NCI-H526 (cell line): ENCODE measurements at regions not wholly inside any gene's neighbourhood (a gene's known extent, or its start where the extent isn't known, plus 50 kb on each side); places are given as distances from the start of the nearest gene placed in this dataset.
A peak's percentile ranks its signal among the peaks of the same experiment; 100 is the strongest.
"Not testable (repeated sequence)": the region's sequence is repeated elsewhere in the genome, so short reads cannot be mapped to it uniquely, and the experiment has no call there.

Experiments used
- DNase-seq, 2 experiments: peaks; one replicate each; lab custom pipeline; 2025; lab: John Stamatoyannopoulos, UW

DNA sequence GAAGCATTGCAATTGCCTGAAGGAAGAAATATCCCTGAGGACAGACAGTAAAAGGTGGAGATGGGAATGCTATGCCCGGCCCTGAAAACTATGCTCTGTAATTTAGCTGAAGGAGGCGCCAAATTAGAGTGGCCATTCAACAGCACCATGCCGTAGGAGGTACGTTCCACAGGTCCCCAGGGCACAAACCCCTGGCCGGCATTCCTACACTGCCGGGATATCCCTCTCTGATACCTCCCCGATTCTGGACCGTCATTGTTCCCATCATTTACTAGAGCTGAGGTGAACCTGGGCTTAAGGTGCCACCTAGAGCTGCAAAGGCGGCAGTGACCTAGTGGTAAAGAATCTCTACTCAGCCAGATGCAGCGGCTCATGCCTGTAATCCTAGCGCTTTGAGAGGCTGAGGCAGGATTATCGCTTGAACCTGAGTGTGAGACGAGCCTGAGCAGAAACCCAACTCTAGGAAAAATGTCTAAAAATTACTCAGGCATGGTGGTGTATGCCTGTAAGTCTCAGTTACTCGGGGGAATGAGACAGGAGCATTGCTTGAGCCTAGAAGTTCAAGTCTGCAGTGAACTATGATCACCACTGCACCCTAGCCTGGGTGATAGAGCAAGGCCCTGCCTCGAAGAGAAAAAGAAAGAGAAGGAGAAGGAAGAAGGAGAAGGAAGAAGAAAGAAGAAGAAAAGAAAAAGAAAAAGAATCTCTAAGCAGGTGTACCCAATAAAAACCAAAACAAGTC, 53.0 kb upstream of the TNKS2 start:
- DNase-seq, result peak in 1 of 2 experiments; percentile 27

DNA sequence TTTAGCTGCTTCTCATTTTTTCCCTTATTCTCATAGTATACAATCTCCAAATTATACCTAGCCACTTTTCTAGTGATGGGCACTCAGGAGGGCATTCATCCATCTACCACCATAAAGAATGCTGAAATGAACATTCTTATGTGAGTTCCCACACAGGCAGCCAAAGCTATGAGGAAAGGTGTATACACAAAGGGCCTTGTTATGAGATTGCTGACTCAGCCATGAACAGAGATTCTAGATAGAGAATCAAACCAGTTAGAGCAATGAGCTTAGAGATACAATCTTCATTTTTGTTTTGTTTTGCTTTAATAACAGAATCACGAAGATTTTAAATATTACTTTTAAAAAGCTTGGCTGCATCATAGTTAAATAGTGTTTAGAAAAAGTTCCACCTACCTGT, 54.8 kb upstream of the TNKS2 start:
- no peak for DNase-seq

DNA sequence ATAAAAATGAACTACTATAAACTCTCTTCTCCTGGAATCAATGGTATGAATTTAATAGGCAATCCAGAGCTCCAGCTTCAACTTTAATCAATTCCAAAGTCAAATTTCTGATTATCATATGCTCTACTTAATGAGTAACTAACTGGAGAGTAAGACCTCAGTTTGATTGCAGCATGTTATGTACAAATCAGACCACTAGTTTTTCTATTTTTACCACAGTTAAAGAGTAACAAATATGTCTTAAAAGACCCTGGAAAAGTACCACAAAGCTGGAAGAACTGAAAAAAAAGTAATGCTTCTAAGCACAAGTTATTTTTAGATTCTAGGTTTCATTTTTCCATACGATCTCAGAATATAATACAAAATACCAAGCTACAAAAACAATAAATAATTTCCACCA, 56.0 kb upstream of the TNKS2 start:
- DNase-seq, result no peak

DNA sequence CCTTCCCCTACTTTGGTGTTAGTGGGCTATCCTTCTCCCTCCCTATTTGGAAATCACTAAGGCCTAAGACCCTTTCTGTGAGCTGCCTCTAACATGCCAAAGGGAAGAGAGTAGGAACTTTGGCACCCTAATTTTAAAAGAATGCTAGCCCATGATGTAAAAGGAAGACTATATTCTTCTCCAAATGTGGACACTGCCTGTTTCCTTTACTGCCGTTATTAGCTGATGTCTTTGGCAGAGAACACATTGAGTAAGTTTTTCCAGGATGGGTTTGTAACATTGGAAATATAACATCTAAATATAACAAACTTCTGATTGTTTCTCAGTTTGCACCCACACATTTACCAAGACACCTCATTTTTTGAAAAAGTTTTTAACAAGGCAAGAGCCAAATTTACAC, 56.9 kb upstream of the TNKS2 start:
- DNase-seq, result no peak

GRCh38 chr10:91740353-91740924, 57.8 kb upstream of the TNKS2 start:
- DNase-seq, result no peak

- DNase-seq, result not testable (repeated sequence)
Observed at GRCh38 chr10:91732265-91732664, 66.0 kb upstream of the TNKS2 start.

DNA sequence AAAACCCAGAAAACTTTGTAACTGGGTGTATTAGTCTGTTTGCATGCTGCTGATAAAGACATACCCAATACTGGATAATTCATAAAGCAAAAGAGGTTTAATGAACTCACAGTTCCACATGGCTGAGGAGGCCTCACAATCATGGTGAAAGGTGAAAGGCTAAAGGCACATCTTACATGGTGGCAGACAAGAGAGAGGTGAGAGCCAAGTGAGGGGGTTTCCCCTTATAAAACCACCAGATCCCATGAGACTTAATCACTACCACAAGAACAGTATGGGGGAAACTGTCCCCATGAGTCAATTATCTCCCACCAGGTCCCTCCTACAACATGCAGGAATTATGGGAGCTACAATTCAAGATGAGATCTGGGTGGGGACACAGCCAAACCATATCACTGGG, 68.9 kb upstream of the TNKS2 start:
- not testable (repeated sequence) for DNase-seq

GRCh38 chr10:91726355-91726754, 71.9 kb upstream of the TNKS2 start:
- DNase-seq, result no peak

GRCh38 chr10:91724933-91725332, 73.3 kb upstream of the TNKS2 start:
- no peak for DNase-seq

- DNase-seq, result no peak
Observed at GRCh38 chr10:91713461-91714072, 80.7 kb upstream of the PPP1R3C start.

DNA sequence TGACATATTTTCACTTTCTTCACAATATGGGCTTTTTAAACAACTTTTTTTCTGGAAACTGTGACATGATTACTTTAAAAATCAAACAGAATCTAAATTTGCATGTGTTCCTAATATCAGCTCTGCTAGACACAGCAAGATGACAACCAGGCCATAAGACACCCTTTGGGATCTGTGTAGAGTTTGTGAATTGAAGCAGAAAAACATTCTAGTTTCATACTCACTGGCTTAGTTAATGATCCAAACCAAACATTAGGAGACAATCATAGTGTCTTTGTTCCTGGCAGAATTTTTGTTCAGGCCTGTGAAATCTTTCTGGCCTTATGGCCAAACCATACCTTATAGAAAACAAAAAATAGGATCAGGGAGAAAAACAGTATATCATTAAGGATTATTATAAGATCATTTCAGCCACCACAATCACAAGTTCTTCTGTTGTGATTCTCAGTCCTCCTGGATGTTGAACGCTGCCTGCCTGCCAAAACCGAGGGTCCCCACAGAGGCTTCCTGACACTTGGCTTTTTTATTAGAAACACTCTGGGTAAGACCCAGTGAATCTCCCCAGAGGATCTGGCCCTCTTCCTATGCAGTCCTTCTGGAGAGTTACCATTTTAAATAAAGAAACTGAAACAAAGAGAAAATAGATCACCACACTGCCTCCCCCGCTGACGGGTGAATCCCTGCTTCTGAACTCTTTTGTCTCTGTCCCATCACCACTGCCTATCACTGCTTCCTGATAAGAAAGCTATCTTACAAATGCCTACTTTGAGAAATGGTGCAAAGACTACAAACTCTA, 79.2 kb upstream of the PPP1R3C start:
- DNase-seq, result no peak

GRCh38 chr10:91709394-91709798, 76.5 kb upstream of the PPP1R3C start:
- DNase-seq, result no peak

GRCh38 chr10:91708174-91708861, 75.4 kb upstream of the PPP1R3C start:
- DNase-seq, result no peak

- DNase-seq, result no peak
Observed at GRCh38 chr10:91707236-91707635, 74.4 kb upstream of the PPP1R3C start.

- no peak for DNase-seq
Observed at GRCh38 chr10:91705948-91706670, 73.2 kb upstream of the PPP1R3C start.

DNA sequence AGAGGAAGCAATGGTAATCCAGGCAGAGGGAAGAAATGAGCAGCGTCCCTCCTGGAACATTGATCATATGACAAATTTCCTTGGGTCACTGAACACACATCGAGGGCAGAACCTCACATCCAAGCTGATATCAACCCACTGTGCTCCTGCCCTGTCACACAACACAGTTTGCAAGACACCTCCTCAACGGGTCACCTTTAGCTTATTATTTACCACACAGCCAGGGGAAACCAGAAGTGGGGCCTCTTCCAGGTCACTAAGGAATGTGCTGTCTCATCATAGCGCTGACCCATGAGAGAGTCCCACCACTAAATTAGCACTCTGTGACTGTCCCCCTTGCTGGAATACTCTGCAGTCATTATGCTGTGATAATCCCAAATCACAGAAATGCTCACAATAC, 69.7 kb upstream of the PPP1R3C start:
- DNase-seq, result no peak

- DNase-seq, result no peak
Observed at GRCh38 chr10:91700788-91701444, 68.0 kb upstream of the PPP1R3C start.

DNA sequence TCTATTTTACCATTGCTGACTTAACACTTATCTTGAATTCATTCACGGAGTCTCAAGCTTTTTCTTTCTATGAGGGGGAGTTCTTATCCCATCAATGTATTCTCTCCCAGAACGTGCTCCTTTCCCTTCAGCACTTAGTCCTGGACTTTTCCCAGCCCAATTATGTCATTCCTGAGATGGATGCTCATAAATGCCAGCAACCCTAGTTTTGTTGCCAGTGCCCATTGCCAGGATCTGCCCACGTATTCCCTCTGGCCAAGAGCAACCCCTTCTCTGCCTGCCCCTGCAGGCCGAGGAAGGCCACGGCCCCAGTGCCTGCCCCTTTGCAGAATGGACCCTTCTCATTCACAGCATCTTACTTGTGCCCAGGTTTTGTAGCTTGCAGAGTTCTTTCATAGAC, 67.4 kb upstream of the PPP1R3C start:
- no peak for DNase-seq

DNA sequence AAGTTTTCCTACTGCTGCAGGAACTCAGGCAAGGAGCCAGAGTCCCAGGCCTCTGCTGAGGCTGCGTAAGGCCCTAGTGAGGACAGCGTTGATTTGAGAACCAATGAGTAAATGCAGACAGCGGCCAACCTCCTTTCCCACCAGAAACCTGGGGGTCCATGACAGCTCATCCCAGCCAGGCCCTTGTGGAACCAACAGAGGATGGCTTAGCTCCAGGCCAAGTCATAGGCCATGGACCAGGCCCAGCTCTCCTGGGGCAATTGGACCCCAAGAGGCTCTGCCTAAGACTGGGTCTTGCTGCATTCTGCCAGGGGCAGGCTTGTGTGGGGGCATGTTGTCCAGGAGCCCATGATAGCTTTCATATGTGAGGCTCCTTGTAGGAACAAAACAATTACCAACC, 65.4 kb upstream of the PPP1R3C start:
- DNase-seq, result no peak

DNA sequence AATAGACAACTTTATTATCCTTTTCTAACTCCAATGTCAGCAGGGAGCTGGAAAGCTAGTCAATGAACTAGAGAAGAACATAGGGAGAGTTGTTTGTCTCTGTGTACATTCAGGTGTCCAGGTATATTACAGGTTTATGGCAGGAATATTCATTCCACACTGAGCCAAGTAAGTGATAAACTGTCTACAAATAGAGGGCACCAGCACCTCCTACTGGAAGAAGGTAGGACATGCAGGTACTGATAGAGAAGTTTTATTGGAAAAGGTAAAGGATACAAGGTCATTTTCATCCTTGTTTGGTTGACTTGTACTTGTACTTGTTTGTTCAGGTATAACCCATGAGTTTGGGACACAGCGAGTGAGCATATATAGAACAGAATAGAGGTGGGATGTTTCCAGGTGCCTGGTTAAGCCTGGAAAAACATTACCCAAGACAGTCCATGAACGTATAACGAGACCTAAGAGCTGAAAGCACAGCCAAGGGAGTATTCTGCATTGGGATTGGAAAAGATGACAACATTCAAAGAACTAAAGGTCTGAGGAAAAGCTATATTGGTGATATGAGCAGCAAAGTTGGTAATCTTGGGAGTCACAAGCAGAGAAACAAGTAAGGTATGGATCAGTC, 61.4 kb upstream of the PPP1R3C start:
- DNase-seq, result peak; percentile 2 to 48
